A549 (cell line): ENCODE measurements at regions not wholly inside any gene's neighbourhood (a gene's known extent, or its start where the extent isn't known, plus 50 kb on each side); places are given as distances from the start of the nearest gene placed in this dataset.

ENCODE experiments used
- ATAC-seq, 2 experiments: fragments of 200-7000 bp in 1 of 2; fragments of >200 bp in 1 of 2; cut with Nextera tagmentation in 1 of 2; cut with Tn5 transposase in 1 of 2; 3 replicates each; pipeline versions ENCODE4 v1.8.0 to v1.9.1; 2018 to 2020; ENCODE audit warnings: mild to moderate bottlenecking in 1 of 2, moderate library complexity in 1 of 2
- CTCF ChIA-PET: fragments of 300-600 bp; sonication (Branson Sonifier 250); formaldehyde crosslinking; extraction: SDS; loops from one replicate; lab custom pipeline; 2021; ENCODE audit warnings: antibody characterized with exemption, inconsistent platforms; lab: Yijun Ruan, JAX
- POLR2A ChIA-PET: fragments of 350-600 bp; formaldehyde crosslinking; extraction: SDS; loops from one replicate; lab custom pipeline; 2021; ENCODE audit warnings: antibody characterized with exemption, inconsistent platforms; lab: Yijun Ruan, JAX
- DNase-seq, 2 experiments: peaks; one replicate each; pipeline versions ENCODE4 v3.0.0 to v3.0.0-alpha.2; 2011 to 2016; ENCODE audit warnings: low read depth in 1 of 2, low spot score in 1 of 2
- FAIRE-seq: peaks from 2 replicates; lab custom pipeline; 2011; peaks lifted over from hg19 to GRCh38; lab: Jason Lieb, UNC
- H3K27ac ChIP-seq, 2 experiments: fragments of >200 bp; sonication (Bioruptor Twin); formaldehyde crosslinking; 3 replicates each; pipeline ENCODE4 v1.5.1; 2016 to 2017
- H3K4me1 ChIP-seq: fragments of >200 bp; sonication (Bioruptor Twin); formaldehyde crosslinking; 3 replicates; pipeline ENCODE4 v1.6.1; 2016
- H3K4me2 ChIP-seq: fragments of >200 bp; sonication (Bioruptor Twin); formaldehyde crosslinking; 3 replicates; pipeline ENCODE4 v1.6.1; 2016
- H3K4me3 ChIP-seq: fragments of >200 bp; sonication (Bioruptor Twin); formaldehyde crosslinking; 3 replicates; pipeline ENCODE4 v1.5.1; 2016
- H3K9me3 ChIP-seq: fragments of >200 bp; sonication (Bioruptor Twin); formaldehyde crosslinking; 3 replicates; pipeline ENCODE4 v1.6.1; 2016
- CBX2 ChIP-seq: fragments of 200-600 bp; sonication (generic); IDR thresholded peaks from 2 replicates; pipeline ENCODE4 v1.6.1; 2016; ENCODE audit warnings: low read depth, mild to moderate bottlenecking, borderline replicate concordance
- CHD4 ChIP-seq: fragments of 200-600 bp; sonication (generic); IDR thresholded peaks from 2 replicates; pipeline ENCODE4 v1.6.1; 2016; ENCODE audit warnings: antibody characterized with exemption, mild to moderate bottlenecking, borderline replicate concordance
- EHF ChIP-seq: fragments of 250-450 bp; sonication (Bioruptor Pico); IDR thresholded peaks from 2 replicates; pipeline ENCODE4 v1.5.0; 2020; ENCODE audit warnings: mild to moderate bottlenecking
- FOSB ChIP-seq: fragments of 250-450 bp; sonication (Bioruptor Pico); IDR thresholded peaks from 2 replicates; pipeline ENCODE4 v1.5.0; 2020; ENCODE audit warnings: mild to moderate bottlenecking, moderate library complexity
- HOXA7 ChIP-seq: fragments of 250-450 bp; sonication (Bioruptor Pico); IDR thresholded peaks from 2 replicates; pipeline ENCODE4 v1.5.0; 2020; ENCODE audit warnings: mild to moderate bottlenecking, moderate library complexity
- HOXB13 ChIP-seq: fragments of 250-450 bp; sonication (Bioruptor Pico); IDR thresholded peaks from 2 replicates; pipeline ENCODE4 v1.5.0; 2020; ENCODE audit warnings: low read depth, mild to moderate bottlenecking, moderate library complexity
- HOXB5 ChIP-seq: fragments of 250-450 bp; sonication (Bioruptor Pico); IDR thresholded peaks from 2 replicates; pipeline ENCODE4 v1.5.0; 2020; ENCODE audit warnings: mild to moderate bottlenecking, moderate library complexity
- KDM5A ChIP-seq: fragments of 200-600 bp; sonication (generic); IDR thresholded peaks from 2 replicates; pipeline ENCODE4 v1.6.1; 2016; ENCODE audit warnings: antibody characterized with exemption, mild to moderate bottlenecking
- MYC ChIP-seq: IDR thresholded peaks from 2 replicates; pipeline ENCODE4 v1.6.1; 2012; ENCODE audit warnings: mild to moderate bottlenecking, inconsistent platforms, low read length, improper control_type of control experiment, borderline replicate concordance
- NFE2L2 ChIP-seq: fragments of 150-350 bp; conservative IDR thresholded peaks from 2 replicates; pipeline ENCODE4 v1.6.1; 2014; ENCODE audit warnings: low read length
- POLR2A ChIP-seq: IDR thresholded peaks from 2 replicates; pipeline ENCODE4 v1.6.1; 2012; ENCODE audit warnings: mild to moderate bottlenecking, low read length
- RAD21 ChIP-seq, 2 experiments: fragments of >200 bp in 1 of 2; sonication (Bioruptor Twin) in 1 of 2; formaldehyde crosslinking in 1 of 2; IDR thresholded peaks in 1 of 2; conservative IDR thresholded peaks in 1 of 2; 2 replicates in 1 of 2; 3 replicates in 1 of 2; pipeline ENCODE4 v1.6.1; 2012 to 2018; ENCODE audit warnings: inconsistent platforms in 1 of 2
- RFX5 ChIP-seq: fragments of 450-650 bp; IDR thresholded peaks from 2 replicates; pipeline ENCODE4 v1.7.1; 2014; ENCODE audit warnings: antibody characterized with exemption, mild to moderate bottlenecking, moderate library complexity
- RNF2 ChIP-seq: fragments of 200-600 bp; sonication (generic); IDR thresholded peaks from 2 replicates; pipeline ENCODE4 v1.6.1; 2016; ENCODE audit warnings: low read depth, mild to moderate bottlenecking, antibody characterized with exemption, moderate library complexity, borderline replicate concordance
- SMC3 ChIP-seq: fragments of >200 bp; sonication (Bioruptor Twin); formaldehyde crosslinking; IDR thresholded peaks from 3 replicates; pipeline ENCODE4 v1.6.1; 2018; ENCODE audit warnings: inconsistent platforms
- SREBF2 ChIP-seq: fragments of 450-650 bp; IDR thresholded peaks from 2 replicates; pipeline ENCODE4 v1.6.1; 2014; ENCODE audit warnings: mild to moderate bottlenecking, moderate library complexity
- TFCP2L1 ChIP-seq: fragments of 250-450 bp; sonication (Bioruptor Pico); IDR thresholded peaks from 2 replicates; pipeline ENCODE4 v1.5.0; 2021; ENCODE audit warnings: mild to moderate bottlenecking
- TP53 ChIP-seq: fragments of 250-450 bp; sonication (Bioruptor Pico); IDR thresholded peaks from 2 replicates; pipeline ENCODE4 v1.5.0; 2021; ENCODE audit warnings: mild to moderate bottlenecking, moderate library complexity
- ZFP36 ChIP-seq: fragments of 450-650 bp; IDR thresholded peaks from 2 replicates; pipeline ENCODE4 v1.6.1; 2014; ENCODE audit warnings: borderline replicate concordance; ENCODE audit not compliant: partially characterized antibody
- WGBS: methylation state at CpG from one replicate; pipeline ENCODE4 v1.1.6; 2017; ENCODE audit errors: missing lambda C conversion rate; 5-methylcytosine and 5-hydroxymethylcytosine counted together
- TF ChIP-seq, protein P1 (sequence below): fragments of >200 bp; sonication (Bioruptor Twin); formaldehyde crosslinking; IDR thresholded peaks from 3 replicates; pipeline ENCODE4 v1.6.1; 2016
- TF ChIP-seq, protein P2 (sequence below): fragments of 250-450 bp; sonication (Bioruptor Pico); IDR thresholded peaks from 2 replicates; pipeline ENCODE4 v1.5.0; 2020; ENCODE audit warnings: low read depth, mild to moderate bottlenecking, moderate library complexity
- TF ChIP-seq, protein P3 (sequence below): IDR thresholded peaks from 2 replicates; pipeline ENCODE4 v1.6.1; 2012

GRCh38 chrX:73768886-73769285, 83.6 kb downstream of the XIST start:
- TF ChIP-seq FOSB: no peak
- no peak for FAIRE-seq
- H3K27ac ChIP-seq: no peak overlapping the region

GRCh38 chrX:73768160-73768559, 84.4 kb downstream of the XIST start:
- Histone ChIP-seq H3K27ac (no peak overlapping the region), H3K9me3 (no peaks in the 10 kb centered on the region), H3K4me2 (no peak overlapping the region), H3K4me3 (no peak overlapping the region), H3K4me1 (no peaks in the 10 kb centered on the region)
- no peak for ATAC-seq
- no peak for DNase-seq
- TF ChIP-seq RNF2 (no peak), RFX5 (no peak), SMC3 (no peak), TP53 (no peak), HOXB5 (no peak), NFE2L2 (no peak), SREBF2 (no peak)
- CTCF ChIA-PET: no interaction called here
- POLR2A ChIA-PET: no interaction called here
- 20% methylated on average over 1 of the region's 7 CpGs for WGBS
- no peak for FAIRE-seq

More at GRCh38 chrX:73768886-73769285, 83.6 kb downstream of the XIST start:
- ChIA-PET CTCF (no interaction called here), POLR2A (no interaction called here)
- no peaks in the 10 kb centered on the region for H3K4me1 ChIP-seq
- ATAC-seq (no peak), DNase-seq (no peak)
- H3K4me3 ChIP-seq: no peak overlapping the region
- H3K9me3 ChIP-seq: no peaks in the 10 kb centered on the region
- H3K4me2 ChIP-seq: no peak overlapping the region
- WGBS: 62% methylated on average over 4 of the region's 15 CpGs

GRCh38 chrX:73767017-73767416, 85.5 kb downstream of the XIST start:
- ChIA-PET CTCF (no interaction called here), POLR2A (no interaction called here)
- ATAC-seq (no peak), FAIRE-seq (no peak), DNase-seq (no peak)
- TF ChIP-seq SMC3 (no peak), KDM5A (no peak), TFCP2L1 (CRISPR knock-in tag) (no peak), ZFP36 (no peak)
- Histone ChIP-seq H3K9me3 (no peaks in the 10 kb centered on the region), H3K27ac (no peak overlapping the region), H3K4me3 (no peak overlapping the region), H3K4me1 (no peaks in the 10 kb centered on the region), H3K4me2 (no peak overlapping the region)

DNA sequence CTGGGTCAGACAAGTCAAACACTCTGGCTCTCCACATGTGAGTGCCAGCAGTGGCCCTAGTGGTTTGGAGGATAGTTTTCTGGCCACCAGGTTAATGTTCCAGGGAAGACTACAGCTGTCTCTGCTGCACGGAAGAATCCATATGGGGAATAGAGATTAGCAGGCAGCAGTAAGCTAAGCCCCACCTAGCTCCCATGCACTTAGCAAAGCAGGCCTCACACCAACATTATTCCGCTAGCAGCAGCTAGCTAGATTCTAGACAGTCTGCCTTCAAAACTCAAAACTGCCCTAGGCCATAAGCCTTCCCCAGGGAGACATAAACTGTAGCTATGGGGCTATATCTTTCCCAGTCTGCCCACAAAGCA, 86.1 kb downstream of the XIST start:
- Histone ChIP-seq H3K4me2 (no peak overlapping the region), H3K9me3 (no peaks in the 10 kb centered on the region), H3K27ac (no peak overlapping the region), H3K4me1 (no peaks in the 10 kb centered on the region), H3K4me3 (no peak overlapping the region)
- ATAC-seq: no peak
- no peak for DNase-seq
- POLR2A ChIA-PET: no interaction called here
- TF ChIP-seq HOXB13 (no peak), EHF (CRISPR knock-in tag) (no peak), HOXA7 (CRISPR knock-in tag) (no peak), MYC (no peak), FOSB (no peak), RAD21 (conservative IDR thresholded peaks at IDR 0.05 in 1 of 2, IDR thresholded peaks at IDR 0.05 in 1 of 2) (no peak), CBX2 (no peak), CHD4 (no peak), SREBF2 (no peak), ZFP36 (no peak), TP53 (no peak), POLR2A (no peak)
- TF ChIP-seq, protein P1, sequence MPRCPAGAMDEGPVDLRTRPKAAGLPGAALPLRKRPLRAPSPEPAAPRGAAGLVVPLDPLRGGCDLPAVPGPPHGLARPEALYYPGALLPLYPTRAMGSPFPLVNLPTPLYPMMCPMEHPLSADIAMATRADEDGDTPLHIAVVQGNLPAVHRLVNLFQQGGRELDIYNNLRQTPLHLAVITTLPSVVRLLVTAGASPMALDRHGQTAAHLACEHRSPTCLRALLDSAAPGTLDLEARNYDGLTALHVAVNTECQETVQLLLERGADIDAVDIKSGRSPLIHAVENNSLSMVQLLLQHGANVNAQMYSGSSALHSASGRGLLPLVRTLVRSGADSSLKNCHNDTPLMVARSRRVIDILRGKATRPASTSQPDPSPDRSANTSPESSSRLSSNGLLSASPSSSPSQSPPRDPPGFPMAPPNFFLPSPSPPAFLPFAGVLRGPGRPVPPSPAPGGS: no peak
- TF ChIP-seq, protein P2, sequence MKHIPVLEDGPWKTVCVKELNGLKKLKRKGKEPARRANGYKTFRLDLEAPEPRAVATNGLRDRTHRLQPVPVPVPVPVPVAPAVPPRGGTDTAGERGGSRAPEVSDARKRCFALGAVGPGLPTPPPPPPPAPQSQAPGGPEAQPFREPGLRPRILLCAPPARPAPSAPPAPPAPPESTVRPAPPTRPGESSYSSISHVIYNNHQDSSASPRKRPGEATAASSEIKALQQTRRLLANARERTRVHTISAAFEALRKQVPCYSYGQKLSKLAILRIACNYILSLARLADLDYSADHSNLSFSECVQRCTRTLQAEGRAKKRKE (CRISPR knock-in tag): no peak
- TF ChIP-seq, protein P3, sequence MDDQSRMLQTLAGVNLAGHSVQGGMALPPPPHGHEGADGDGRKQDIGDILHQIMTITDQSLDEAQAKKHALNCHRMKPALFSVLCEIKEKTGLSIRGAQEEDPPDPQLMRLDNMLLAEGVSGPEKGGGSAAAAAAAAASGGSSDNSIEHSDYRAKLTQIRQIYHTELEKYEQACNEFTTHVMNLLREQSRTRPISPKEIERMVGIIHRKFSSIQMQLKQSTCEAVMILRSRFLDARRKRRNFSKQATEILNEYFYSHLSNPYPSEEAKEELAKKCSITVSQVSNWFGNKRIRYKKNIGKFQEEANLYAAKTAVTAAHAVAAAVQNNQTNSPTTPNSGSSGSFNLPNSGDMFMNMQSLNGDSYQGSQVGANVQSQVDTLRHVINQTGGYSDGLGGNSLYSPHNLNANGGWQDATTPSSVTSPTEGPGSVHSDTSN: no peak
- no peak for FAIRE-seq
- 32% methylated on average over 2 of the region's 2 CpGs for WGBS
- CTCF ChIA-PET: no interaction called here
